ENCODE measurements at regions not wholly inside any gene's neighbourhood (a gene's known extent, or its start where the extent isn't known, plus 50 kb on each side); places are given as distances from the start of the nearest gene placed in this dataset.
A peak's percentile ranks its signal among the peaks of the same experiment; 100 is the strongest.

DNA sequence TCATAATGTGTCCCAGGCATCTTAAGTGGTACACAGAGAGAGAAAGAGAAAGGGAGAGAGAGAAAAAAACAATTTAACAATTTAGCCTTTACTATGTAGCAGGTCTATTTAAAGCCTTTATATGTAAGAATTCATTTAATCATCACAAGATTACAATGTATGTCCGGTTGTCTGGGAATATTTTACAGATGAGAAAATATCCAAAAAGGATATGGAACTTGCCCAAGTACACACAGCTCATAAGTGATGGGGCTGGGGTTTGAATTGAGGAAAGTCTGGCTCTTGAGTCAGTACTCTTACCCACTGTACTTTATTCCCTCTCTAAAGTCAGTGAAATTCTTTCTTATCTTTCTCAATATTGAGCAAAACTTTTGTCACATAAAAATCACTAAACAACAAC lies 104.6 kb downstream of the LYPLAL1 start:
- Histone ChIP-seq H3K4me3 (ENCODE audit: low read depth, low read length) (no peak overlapping the region), H3K4me1 (ENCODE audit: control insufficient read depth, insufficient read depth, low read length) (no peaks in the 10 kb centered on the region), H3K27me3 (ENCODE audit: control insufficient read depth, insufficient read depth, low read length) (no peaks in the 10 kb centered on the region), H3K9me3 (ENCODE audit: control insufficient read depth, insufficient read depth, low read length) (no peaks in the 10 kb centered on the region), H3K9ac (ENCODE audit: low read depth, low read length) (no peak overlapping the region), H3K27ac (ENCODE audit: low read depth, low read length) (no peak overlapping the region), H3K36me3 (ENCODE audit: control insufficient read depth, insufficient read depth, low read length) (no peaks in the 10 kb centered on the region)

DNA sequence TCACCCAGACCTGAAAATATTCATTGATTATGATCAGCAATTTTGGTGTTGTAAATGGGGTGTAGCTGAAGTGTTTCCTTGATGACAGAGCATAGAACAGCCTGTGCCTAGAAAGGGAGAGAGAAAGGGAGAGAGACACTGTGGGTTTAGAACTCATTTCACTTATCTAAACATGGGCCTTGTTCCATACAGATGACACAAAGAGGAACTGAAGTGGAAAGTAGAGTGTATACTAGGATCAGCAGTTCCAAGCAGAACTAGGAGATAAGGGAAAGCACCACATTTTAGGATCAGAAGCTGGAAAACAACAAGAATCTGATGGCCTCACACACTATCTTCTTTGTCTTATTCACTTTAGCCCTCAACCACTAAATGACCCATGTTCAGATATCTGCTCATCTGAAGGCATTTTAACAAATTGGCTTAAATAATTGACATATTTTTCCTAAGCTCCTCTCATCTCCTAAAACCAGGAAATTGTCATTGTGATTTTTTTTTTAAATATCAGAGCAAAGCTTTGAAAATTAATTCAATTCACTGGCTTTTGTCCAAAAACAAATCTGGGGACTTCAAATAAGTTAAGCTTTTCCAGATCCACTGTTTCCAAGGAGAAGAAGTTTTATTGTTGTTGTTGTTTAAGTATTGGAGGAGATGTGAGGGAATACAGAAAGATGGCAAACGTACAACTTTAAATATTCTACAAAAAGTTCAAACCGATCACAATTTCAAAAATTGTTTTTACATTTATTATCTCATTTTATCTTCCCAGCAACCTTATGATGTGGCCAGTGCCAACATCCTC lies 103.8 kb downstream of the LYPLAL1 start:
- Histone ChIP-seq H3K36me3 (ENCODE audit: control insufficient read depth, insufficient read depth, low read length) (no peaks in the 10 kb centered on the region), H3K27ac (ENCODE audit: low read depth, low read length) (no peak overlapping the region), H3K4me3 (ENCODE audit: low read depth, low read length) (no peak overlapping the region), H3K9me3 (ENCODE audit: control insufficient read depth, insufficient read depth, low read length) (no peaks in the 10 kb centered on the region), H3K27me3 (ENCODE audit: control insufficient read depth, insufficient read depth, low read length) (no peaks in the 10 kb centered on the region), H3K4me1 (ENCODE audit: control insufficient read depth, insufficient read depth, low read length) (no peaks in the 10 kb centered on the region), H3K9ac (ENCODE audit: low read depth, low read length) (no peak overlapping the region)

DNA sequence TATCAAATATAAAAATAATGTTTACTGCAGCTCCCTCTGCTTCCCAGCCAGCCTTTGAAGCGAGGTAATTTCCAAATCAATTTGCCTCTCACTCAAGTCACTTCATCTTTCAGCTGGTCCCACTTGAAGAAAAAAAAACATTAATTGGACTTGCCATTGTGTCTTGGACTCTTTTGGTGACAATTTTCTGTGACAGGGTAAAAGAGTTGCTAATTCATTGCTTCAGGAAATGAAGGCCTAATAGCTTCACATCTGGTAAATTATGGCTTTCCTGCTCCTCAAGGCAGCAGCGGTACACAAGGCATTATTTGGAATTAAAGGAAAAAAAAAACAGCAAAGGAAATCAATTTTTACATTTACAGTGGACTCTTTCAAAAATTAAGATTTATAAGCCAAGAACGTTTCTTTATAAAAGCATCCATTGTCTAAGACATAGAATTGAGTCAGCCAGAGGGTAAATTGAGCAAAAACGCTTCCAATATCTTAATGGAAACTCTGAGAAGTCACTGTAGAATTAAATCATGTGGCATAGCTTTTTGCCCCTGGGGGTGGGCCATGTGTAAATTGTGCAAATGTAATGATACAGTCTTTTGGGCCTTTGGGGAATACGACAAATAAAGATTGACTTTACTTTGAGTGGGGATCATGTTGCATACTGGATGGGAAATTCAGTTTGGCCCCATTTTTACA lies 102.5 kb downstream of the LYPLAL1 start:
- Histone ChIP-seq H3K27ac (ENCODE audit: low read depth, low read length) (no peak overlapping the region), H3K36me3 (ENCODE audit: control insufficient read depth, insufficient read depth, low read length) (no peaks in the 10 kb centered on the region), H3K27me3 (ENCODE audit: control insufficient read depth, insufficient read depth, low read length) (no peaks in the 10 kb centered on the region), H3K4me3 (ENCODE audit: low read depth, low read length) (no peak overlapping the region), H3K4me1 (ENCODE audit: control insufficient read depth, insufficient read depth, low read length) (no peaks in the 10 kb centered on the region), H3K9ac (ENCODE audit: low read depth, low read length) (no peak overlapping the region), H3K9me3 (ENCODE audit: control insufficient read depth, insufficient read depth, low read length) (no peaks in the 10 kb centered on the region)

DNA sequence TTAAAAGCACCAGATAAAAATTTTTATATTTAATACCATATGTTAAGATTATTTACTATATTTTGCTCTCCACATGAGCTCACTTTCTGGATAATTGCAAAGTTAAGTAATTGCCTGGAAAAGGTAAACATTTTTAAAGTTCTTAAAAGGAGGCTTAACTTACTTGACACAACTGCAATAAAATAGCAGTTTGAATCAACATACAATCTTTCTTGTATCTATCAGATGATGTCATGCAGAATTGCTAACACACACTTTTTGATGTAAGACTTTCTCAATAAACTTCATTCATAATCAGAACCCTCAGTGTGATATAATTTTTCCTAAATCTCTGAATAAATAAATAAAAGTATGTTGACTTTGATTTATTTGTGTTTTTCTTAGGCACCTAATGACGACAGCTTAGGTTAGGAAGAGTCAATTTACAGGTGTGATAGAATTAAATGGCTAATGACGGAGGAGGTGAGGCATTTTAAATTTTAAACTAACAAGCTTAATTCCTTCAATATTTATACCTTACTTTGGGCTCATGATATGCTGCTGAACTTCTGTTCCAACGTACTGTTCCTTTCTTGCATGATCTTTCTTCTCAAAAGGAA lies 99.5 kb downstream of the LYPLAL1 start:
- H3K4me1 ChIP-seq (ENCODE audit: control insufficient read depth, insufficient read depth, low read length): no peaks in the 10 kb centered on the region
- H3K27me3 ChIP-seq (ENCODE audit: control insufficient read depth, insufficient read depth, low read length): no peaks in the 10 kb centered on the region
- H3K36me3 ChIP-seq (ENCODE audit: control insufficient read depth, insufficient read depth, low read length): no peaks in the 10 kb centered on the region
- H3K9me3 ChIP-seq (ENCODE audit: control insufficient read depth, insufficient read depth, low read length): no peaks in the 10 kb centered on the region
- no peak overlapping the region for H3K27ac ChIP-seq (ENCODE audit: low read depth, low read length)
- H3K9ac ChIP-seq (ENCODE audit: low read depth, low read length): no peak overlapping the region
- H3K4me3 ChIP-seq (ENCODE audit: low read depth, low read length): no peak overlapping the region

DNA sequence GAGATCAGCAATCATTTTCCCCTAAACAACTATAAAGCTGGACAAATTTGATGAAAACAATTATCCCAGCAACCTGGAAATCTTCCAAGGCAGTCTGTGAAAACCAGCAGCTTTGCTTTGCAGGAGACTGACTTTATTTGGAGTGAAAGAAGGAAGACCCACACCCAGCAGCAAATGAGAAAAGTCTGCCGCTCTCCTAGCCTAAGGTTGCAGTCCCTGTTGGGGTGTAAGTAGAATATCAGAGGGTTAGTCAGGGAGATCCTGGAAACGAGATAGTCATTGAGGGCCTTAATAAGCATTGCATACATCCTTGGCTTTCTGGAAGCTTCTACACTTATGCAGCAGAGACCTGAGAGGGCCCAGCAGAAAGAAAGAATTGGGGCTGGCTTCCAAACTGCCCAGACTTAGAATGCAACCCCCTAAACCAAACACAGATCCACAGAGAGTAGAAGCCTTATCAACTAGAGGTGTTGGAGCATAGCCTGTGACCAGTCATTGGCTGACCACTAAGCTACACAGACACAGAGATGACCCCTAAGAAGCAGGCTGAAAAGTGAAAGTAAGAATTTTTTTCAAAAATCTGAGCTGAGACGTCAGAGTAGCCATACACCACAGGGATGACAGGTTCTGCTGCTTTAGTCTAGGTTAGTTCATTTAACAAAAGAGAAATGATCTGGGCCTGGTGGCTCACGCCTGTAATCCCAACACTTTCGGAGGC lies 98.3 kb downstream of the LYPLAL1 start:
- H3K9ac ChIP-seq (ENCODE audit: low read depth, low read length): no peak overlapping the region
- H3K27ac ChIP-seq (ENCODE audit: low read depth, low read length): no peak overlapping the region
- no peaks in the 10 kb centered on the region for H3K9me3 ChIP-seq (ENCODE audit: control insufficient read depth, insufficient read depth, low read length)
- H3K36me3 ChIP-seq (ENCODE audit: control insufficient read depth, insufficient read depth, low read length): no peaks in the 10 kb centered on the region
- no peaks in the 10 kb centered on the region for H3K27me3 ChIP-seq (ENCODE audit: control insufficient read depth, insufficient read depth, low read length)
- no peaks in the 10 kb centered on the region for H3K4me1 ChIP-seq (ENCODE audit: control insufficient read depth, insufficient read depth, low read length)
- H3K4me3 ChIP-seq (ENCODE audit: low read depth, low read length): no peak overlapping the region

DNA sequence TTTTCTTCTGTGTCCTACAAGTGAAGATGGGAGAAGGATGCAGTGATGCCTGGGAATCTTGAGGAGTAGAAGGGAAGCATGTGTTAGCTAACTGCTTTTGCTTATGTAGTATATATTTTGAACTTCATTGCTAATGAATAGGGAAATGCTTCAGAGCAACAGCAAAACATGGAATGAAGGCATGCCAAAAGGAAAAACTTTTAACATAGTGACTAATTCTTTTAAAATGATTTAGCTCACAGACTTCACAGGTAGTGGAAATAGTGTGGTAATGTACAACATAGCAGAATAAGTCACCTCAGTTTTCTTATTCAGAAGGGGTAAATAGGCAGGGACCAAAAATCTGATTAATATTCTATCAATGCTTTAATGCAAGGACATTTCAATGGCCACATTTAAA lies 95.5 kb downstream of the LYPLAL1 start:
- Histone ChIP-seq H3K4me3 (ENCODE audit: low read depth, low read length) (no peak overlapping the region), H3K27ac (ENCODE audit: low read depth, low read length) (no peak overlapping the region), H3K36me3 (ENCODE audit: control insufficient read depth, insufficient read depth, low read length) (no peaks in the 10 kb centered on the region), H3K9me3 (ENCODE audit: control insufficient read depth, insufficient read depth, low read length) (no peaks in the 10 kb centered on the region), H3K4me1 (ENCODE audit: control insufficient read depth, insufficient read depth, low read length) (peaks cover 16% of the 10 kb centered on the region), H3K27me3 (ENCODE audit: control insufficient read depth, insufficient read depth, low read length) (no peaks in the 10 kb centered on the region), H3K9ac (ENCODE audit: low read depth, low read length) (no peak overlapping the region)

DNA sequence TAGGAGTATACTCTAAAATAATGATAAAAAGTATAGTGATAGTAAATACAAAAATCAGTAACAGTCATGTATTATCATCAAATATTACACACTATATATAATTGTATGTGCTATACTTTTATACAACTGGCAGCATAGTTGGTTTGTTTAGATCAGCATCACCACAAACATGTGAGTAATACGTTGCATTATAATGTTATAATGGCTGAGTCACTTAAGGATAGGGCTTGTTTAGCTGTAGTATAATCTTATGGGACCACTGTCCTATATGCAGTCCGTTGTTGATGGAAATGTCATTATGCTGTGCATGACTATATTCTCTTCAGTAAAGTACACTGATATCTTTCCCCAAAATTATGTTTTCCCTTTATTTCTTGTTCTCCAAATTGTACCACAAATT lies 92.8 kb downstream of the LYPLAL1 start:
- no peaks in the 10 kb centered on the region for H3K36me3 ChIP-seq (ENCODE audit: control insufficient read depth, insufficient read depth, low read length)
- no peak overlapping the region for H3K4me3 ChIP-seq (ENCODE audit: low read depth, low read length)
- H3K27me3 ChIP-seq (ENCODE audit: control insufficient read depth, insufficient read depth, low read length): no peaks in the 10 kb centered on the region
- no peak overlapping the region for H3K27ac ChIP-seq (ENCODE audit: low read depth, low read length)
- H3K4me1 ChIP-seq (ENCODE audit: control insufficient read depth, insufficient read depth, low read length): peaks cover 22% of the 10 kb centered on the region
- no peaks in the 10 kb centered on the region for H3K9me3 ChIP-seq (ENCODE audit: control insufficient read depth, insufficient read depth, low read length)
- H3K9ac ChIP-seq (ENCODE audit: low read depth, low read length): no peak overlapping the region

DNA sequence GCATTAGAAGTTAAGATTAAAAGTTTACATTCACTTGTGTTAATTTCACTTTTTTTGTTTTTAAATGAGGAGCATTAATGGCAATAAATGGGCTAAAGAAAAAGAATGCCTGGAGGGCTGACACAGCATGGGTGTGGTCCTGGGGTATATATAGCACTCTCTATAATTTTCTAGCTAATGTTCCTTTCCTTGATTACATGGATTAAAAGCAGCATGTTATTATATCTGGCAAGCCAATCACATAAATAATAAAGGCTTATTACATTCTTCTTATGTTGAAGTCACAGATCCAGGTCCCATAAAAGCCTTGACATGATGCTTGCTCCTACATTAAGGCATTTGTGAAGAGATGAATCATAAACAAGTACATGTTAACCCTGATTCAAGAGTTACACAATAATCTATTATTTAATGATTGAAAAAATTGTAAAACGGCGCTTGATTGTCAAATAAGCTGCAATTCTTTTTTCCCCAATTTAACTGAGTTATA lies 91.4 kb downstream of the LYPLAL1 start:
- H3K27ac ChIP-seq (ENCODE audit: low read depth, low read length): no peak overlapping the region
- no peak overlapping the region for H3K9ac ChIP-seq (ENCODE audit: low read depth, low read length)
- H3K4me1 ChIP-seq (ENCODE audit: control insufficient read depth, insufficient read depth, low read length): peaks cover 22% of the 10 kb centered on the region
- no peaks in the 10 kb centered on the region for H3K36me3 ChIP-seq (ENCODE audit: control insufficient read depth, insufficient read depth, low read length)
- H3K27me3 ChIP-seq (ENCODE audit: control insufficient read depth, insufficient read depth, low read length): no peaks in the 10 kb centered on the region
- no peaks in the 10 kb centered on the region; the same call in 1 of the 2 replicates for H3K9me3 ChIP-seq (ENCODE audit: control insufficient read depth, insufficient read depth, low read length)
- no peak overlapping the region; the same call in 1 of the 2 replicates for H3K4me3 ChIP-seq (ENCODE audit: low read depth, low read length)

DNA sequence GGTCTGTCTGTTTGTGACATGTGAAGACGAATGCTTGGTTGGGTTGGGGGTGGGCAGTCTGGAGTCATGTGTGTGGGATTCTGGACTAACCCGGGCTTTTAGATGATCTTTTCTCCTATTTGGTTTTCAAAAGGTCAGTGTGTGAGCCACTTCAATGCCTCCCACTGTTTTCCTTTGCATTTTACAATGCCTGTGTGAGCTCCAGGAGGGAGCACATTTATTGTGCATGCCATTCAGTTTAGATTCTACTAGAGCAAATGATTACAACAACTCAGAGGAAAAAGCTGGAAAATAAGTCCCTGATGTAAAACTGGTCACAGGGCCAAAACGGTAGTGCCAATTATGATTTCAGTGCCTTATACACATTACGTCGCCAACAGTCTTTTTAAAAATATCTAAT lies 90.9 kb downstream of the LYPLAL1 start:
- Histone ChIP-seq H3K4me3 (ENCODE audit: low read depth, low read length) (peak overlapping the region; percentile 10; the same call in 1 of the 2 replicates), H3K4me1 (ENCODE audit: control insufficient read depth, insufficient read depth, low read length) (peaks cover 22% of the 10 kb centered on the region), H3K9me3 (ENCODE audit: control insufficient read depth, insufficient read depth, low read length) (no peaks in the 10 kb centered on the region; the same call in 1 of the 2 replicates), H3K36me3 (ENCODE audit: control insufficient read depth, insufficient read depth, low read length) (no peaks in the 10 kb centered on the region), H3K27ac (ENCODE audit: low read depth, low read length) (peak overlapping the region; percentile 13), H3K9ac (ENCODE audit: low read depth, low read length) (no peak overlapping the region), H3K27me3 (ENCODE audit: control insufficient read depth, insufficient read depth, low read length) (no peaks in the 10 kb centered on the region)

All from HUES48 (cell line).